PC-3 (cell line): ENCODE measurements at regions not wholly inside any gene's neighbourhood (a gene's known extent, or its start where the extent isn't known, plus 50 kb on each side); places are given as distances from the start of the nearest gene placed in this dataset.

Experiments
- ATAC-seq: fragments of 200-7000 bp; cut with Tn5 transposase; 2 replicates; pipeline ENCODE4 v1.9.1; 2020; ENCODE audit warnings: mild to moderate bottlenecking, moderate library complexity
- BruUV-seq: library from RNA; stranded (reverse); fragments of 400-500 nt; replicated peaks from 2 replicates; lab custom pipeline; 2021; lab: Mats Ljungman, UMichigan
- CTCF ChIA-PET: fragments of 300-600 bp; sonication (Branson Sonifier 250); formaldehyde crosslinking; loops from one replicate; lab custom pipeline; 2022; ENCODE audit warnings: antibody characterized with exemption; lab: Charles Lee
- POLR2A ChIA-PET: fragments of 300-600 bp; sonication (Branson Sonifier 250); formaldehyde crosslinking; loops from one replicate; lab custom pipeline; 2022; ENCODE audit warnings: antibody characterized with exemption; ENCODE audit not compliant: unreplicated experiment; lab: Charles Lee
- DNase-seq: peaks from one replicate; pipeline ENCODE4 v3.0.0-alpha.2; 2015
- H2AFZ ChIP-seq: fragments of 300-600 bp; sonication (generic); 2 replicates; pipeline ENCODE4 v1.6.0; 2016; ENCODE audit warnings: antibody characterized with exemption, low read length
- H3F3A ChIP-seq: fragments of 300-600 bp; sonication (generic); one replicate; pipeline ENCODE4 v1.6.0; 2017; ENCODE audit warnings: antibody characterized with exemption, low read length, control low read depth, mild to moderate bottlenecking; ENCODE audit not compliant: unreplicated experiment
- H3K27ac ChIP-seq: fragments of 300-600 bp; sonication (generic); 2 replicates; pipeline ENCODE4 v1.5.1; 2016; ENCODE audit warnings: mild to moderate bottlenecking, low read length
- H3K27me3 ChIP-seq: fragments of 300-600 bp; sonication (generic); 2 replicates; pipeline ENCODE4 v1.6.1; 2016; ENCODE audit warnings: low read length, mixed read lengths
- H3K36me3 ChIP-seq: fragments of 300-600 bp; sonication (generic); 2 replicates; pipeline ENCODE4 v1.6.1; 2016; ENCODE audit warnings: low read depth, mixed run types, low read length, mixed read lengths
- H3K4me1 ChIP-seq: fragments of 300-600 bp; sonication (generic); 2 replicates; pipeline ENCODE4 v1.5.1; 2016; ENCODE audit warnings: low read length; ENCODE audit not compliant: insufficient read depth
- H3K4me2 ChIP-seq: fragments of 300-600 bp; sonication (generic); 2 replicates; pipeline ENCODE4 v1.6.0; 2016; ENCODE audit warnings: low read length
- H3K4me3 ChIP-seq: fragments of 300-600 bp; sonication (generic); 2 replicates; pipeline ENCODE4 v1.5.1; 2016; ENCODE audit warnings: mild to moderate bottlenecking, low read length, mixed read lengths
- H3K79me2 ChIP-seq: fragments of 300-600 bp; sonication (generic); 2 replicates; pipeline ENCODE4 v1.6.1; 2017; ENCODE audit warnings: low read length, mixed read lengths
- H3K9ac ChIP-seq: fragments of 300-600 bp; sonication (generic); 2 replicates; pipeline ENCODE4 v1.6.0; 2016; ENCODE audit warnings: mild to moderate bottlenecking, low read length
- H3K9me2 ChIP-seq: fragments of 300-600 bp; sonication (generic); replicated peaks from 2 replicates; pipeline ENCODE4 v1.6.1; 2016; ENCODE audit warnings: mixed run types, low read length, mixed read lengths
- H3K9me3 ChIP-seq: fragments of 300-600 bp; sonication (generic); 2 replicates; pipeline ENCODE4 v1.6.1; 2016; ENCODE audit warnings: low read length, mixed read lengths
- H4K20me1 ChIP-seq: fragments of 300-600 bp; sonication (generic); 2 replicates; pipeline ENCODE4 v1.6.1; 2016; ENCODE audit warnings: low read length, mixed read lengths
- EZH2 ChIP-seq: fragments of 300-600 bp; sonication (generic); IDR thresholded peaks from one replicate; pipeline ENCODE4 v1.6.1; 2017; ENCODE audit warnings: antibody characterized with exemption, mild to moderate bottlenecking, low read length; ENCODE audit not compliant: unreplicated experiment
- EZH2phosphoT487 ChIP-seq: fragments of 300-600 bp; sonication (generic); IDR thresholded peaks from 2 replicates; pipeline ENCODE4 v1.6.1; 2018; ENCODE audit warnings: mild to moderate bottlenecking, antibody characterized with exemption, low read length, borderline replicate concordance
- intact Hi-C: fragments of 100-400 bp; cut with micrococcal nuclease; formaldehyde crosslinking; loops from 2 replicates; pipeline ENCODE4 v1.9.0; 2023
- TF ChIP-seq, protein P1 (sequence below): fragments of 300-600 bp; sonication (generic); conservative IDR thresholded peaks from 2 replicates; pipeline ENCODE4 v1.5.1; 2017; ENCODE audit warnings: antibody characterized with exemption, low read depth, mild to moderate bottlenecking, low read length

DNA sequence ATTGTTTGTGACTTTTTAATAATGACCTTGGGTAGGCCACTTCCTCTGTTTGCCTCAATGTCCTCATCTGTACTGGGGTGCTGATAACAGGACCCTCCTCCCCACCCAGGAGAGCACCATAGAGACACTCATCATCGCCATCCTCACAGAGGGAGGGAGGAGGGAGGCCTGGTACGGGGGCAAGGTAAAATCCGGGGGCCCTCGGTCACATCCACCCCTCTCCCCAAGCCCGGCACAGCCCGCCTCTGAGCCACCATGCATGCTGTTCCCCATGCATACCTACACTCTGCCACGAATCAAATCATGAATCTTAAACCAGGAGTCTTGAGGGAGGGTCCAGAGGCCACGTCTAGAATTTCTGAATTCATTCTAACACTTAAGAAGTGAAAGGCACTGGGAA, 74.9 kb upstream of the IQSEC1 start:
- Histone ChIP-seq H3K27ac (no peak overlapping the region), H3K79me2 (no peaks in the 10 kb centered on the region), H4K20me1 (no peaks in the 10 kb centered on the region), H3K9me2 (no peaks in the 10 kb centered on the region), H3K36me3 (no peaks in the 10 kb centered on the region), H3K9ac (no peak overlapping the region), H3K27me3 (no peaks in the 10 kb centered on the region), H3F3A (no peaks in the 10 kb centered on the region), H2AFZ (no peak overlapping the region), H3K4me2 (no peak overlapping the region), H3K4me3 (no peak overlapping the region), H3K4me1 (no peaks in the 10 kb centered on the region), H3K9me3 (no peaks in the 10 kb centered on the region)
- ChIA-PET CTCF (no interaction called here), POLR2A (no interaction called here)
- intact Hi-C loops = no loop called here
- DNase-seq (no peak), ATAC-seq (no peak)
- BruUV-seq = no TSS peak
- TF ChIP-seq EZH2phosphoT487 (no peak), EZH2 (no peak)
- TF ChIP-seq, protein P1, sequence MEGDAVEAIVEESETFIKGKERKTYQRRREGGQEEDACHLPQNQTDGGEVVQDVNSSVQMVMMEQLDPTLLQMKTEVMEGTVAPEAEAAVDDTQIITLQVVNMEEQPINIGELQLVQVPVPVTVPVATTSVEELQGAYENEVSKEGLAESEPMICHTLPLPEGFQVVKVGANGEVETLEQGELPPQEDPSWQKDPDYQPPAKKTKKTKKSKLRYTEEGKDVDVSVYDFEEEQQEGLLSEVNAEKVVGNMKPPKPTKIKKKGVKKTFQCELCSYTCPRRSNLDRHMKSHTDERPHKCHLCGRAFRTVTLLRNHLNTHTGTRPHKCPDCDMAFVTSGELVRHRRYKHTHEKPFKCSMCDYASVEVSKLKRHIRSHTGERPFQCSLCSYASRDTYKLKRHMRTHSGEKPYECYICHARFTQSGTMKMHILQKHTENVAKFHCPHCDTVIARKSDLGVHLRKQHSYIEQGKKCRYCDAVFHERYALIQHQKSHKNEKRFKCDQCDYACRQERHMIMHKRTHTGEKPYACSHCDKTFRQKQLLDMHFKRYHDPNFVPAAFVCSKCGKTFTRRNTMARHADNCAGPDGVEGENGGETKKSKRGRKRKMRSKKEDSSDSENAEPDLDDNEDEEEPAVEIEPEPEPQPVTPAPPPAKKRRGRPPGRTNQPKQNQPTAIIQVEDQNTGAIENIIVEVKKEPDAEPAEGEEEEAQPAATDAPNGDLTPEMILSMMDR = no peak

DNA sequence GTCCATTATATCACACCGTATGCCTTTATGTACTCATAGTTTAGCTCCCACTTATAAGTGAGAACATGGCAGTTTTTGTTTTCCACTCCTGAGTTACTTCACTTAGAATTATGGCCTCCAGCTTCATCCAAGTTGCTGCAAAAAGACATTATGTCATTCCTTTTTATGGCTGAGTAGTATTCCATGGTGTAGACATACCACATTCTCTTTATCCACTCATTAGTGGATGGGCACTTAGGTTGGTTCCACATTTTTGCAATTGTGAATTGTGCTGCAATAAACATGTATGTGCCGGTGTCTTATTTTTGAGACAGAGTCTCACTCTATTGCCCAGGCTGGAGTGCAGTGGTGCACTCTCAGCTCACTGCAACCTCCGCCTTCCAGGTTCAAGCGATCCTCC, 74.1 kb upstream of the IQSEC1 start:
- Histone ChIP-seq H3K79me2 (no peaks in the 10 kb centered on the region), H3K27ac (no peak overlapping the region), H3K27me3 (no peaks in the 10 kb centered on the region), H2AFZ (no peak overlapping the region), H3K9me2 (no peaks in the 10 kb centered on the region), H3F3A (no peaks in the 10 kb centered on the region), H3K4me2 (no peak overlapping the region), H3K4me3 (no peak overlapping the region), H3K4me1 (no peaks in the 10 kb centered on the region), H3K9ac (no peak overlapping the region), H3K36me3 (no peaks in the 10 kb centered on the region), H3K9me3 (no peaks in the 10 kb centered on the region), H4K20me1 (no peaks in the 10 kb centered on the region)
- DNase-seq (no peak), ATAC-seq (no peak)
- CTCF ChIA-PET = no interaction called here
- TF ChIP-seq EZH2phosphoT487 = no peak
- TF ChIP-seq, protein P1 = no peak
- intact Hi-C loops = no loop called here
- BruUV-seq = no TSS peak
- POLR2A ChIA-PET = interaction anchor here (0.6 kb wide), 1 partner anchor 104 kb away, joined by 10 read pairs; no protein-coding TSS in a partner anchor

DNA sequence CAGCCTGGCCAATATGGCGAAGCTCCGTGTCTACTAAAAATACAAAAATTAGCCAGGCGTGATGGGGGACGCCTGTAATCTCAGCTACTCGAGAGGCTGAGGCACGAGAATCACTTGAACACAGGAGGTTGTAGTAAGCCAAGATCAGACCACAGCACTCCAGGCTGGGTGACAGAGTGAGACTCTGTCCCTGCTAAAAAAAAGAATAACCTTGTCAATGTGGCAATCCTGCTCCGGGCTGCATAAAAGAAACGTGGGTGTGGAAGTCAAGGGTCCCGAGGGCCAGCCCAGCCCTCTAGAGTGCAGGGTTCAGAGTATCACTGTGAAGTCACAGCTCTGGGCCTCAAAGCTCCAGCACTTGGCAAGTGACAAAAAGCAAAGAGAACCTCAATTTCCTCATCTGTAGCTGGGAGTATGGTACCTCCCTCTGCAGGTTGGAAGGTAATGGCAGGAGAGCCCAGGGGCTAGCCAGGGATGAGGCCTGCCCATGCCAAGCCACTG, 73.5 kb upstream of the IQSEC1 start:
- no peak overlapping the region for H3K4me3 ChIP-seq
- no peaks in the 10 kb centered on the region for H3K27me3 ChIP-seq
- POLR2A ChIA-PET = no interaction called here
- no peaks in the 10 kb centered on the region for H3K4me1 ChIP-seq
- intact Hi-C loops = no loop called here
- H3K27ac ChIP-seq = no peak overlapping the region
- H3F3A ChIP-seq = no peaks in the 10 kb centered on the region
- no peaks in the 10 kb centered on the region for H3K36me3 ChIP-seq
- no peak overlapping the region for H3K4me2 ChIP-seq
- no peak for DNase-seq
- no peaks in the 10 kb centered on the region for H3K9me2 ChIP-seq
- H3K9me3 ChIP-seq = no peaks in the 10 kb centered on the region
- no peak for TF ChIP-seq EZH2
- CTCF ChIA-PET = no interaction called here
- H3K79me2 ChIP-seq = no peaks in the 10 kb centered on the region
- no TSS peak for BruUV-seq
- no peak overlapping the region for H2AFZ ChIP-seq
- no peaks in the 10 kb centered on the region for H4K20me1 ChIP-seq
- ATAC-seq = no peak
- no peak overlapping the region for H3K9ac ChIP-seq
